ENCODE measurements at regions not wholly inside any gene's neighbourhood (a gene's known extent, or its start where the extent isn't known, plus 50 kb on each side); places are given as distances from the start of the nearest gene placed in this dataset.

GRCh38 chr7:124989911-124990310 lies 60.3 kb upstream of the POT1 start:
- TF ChIP-seq, protein P1, sequence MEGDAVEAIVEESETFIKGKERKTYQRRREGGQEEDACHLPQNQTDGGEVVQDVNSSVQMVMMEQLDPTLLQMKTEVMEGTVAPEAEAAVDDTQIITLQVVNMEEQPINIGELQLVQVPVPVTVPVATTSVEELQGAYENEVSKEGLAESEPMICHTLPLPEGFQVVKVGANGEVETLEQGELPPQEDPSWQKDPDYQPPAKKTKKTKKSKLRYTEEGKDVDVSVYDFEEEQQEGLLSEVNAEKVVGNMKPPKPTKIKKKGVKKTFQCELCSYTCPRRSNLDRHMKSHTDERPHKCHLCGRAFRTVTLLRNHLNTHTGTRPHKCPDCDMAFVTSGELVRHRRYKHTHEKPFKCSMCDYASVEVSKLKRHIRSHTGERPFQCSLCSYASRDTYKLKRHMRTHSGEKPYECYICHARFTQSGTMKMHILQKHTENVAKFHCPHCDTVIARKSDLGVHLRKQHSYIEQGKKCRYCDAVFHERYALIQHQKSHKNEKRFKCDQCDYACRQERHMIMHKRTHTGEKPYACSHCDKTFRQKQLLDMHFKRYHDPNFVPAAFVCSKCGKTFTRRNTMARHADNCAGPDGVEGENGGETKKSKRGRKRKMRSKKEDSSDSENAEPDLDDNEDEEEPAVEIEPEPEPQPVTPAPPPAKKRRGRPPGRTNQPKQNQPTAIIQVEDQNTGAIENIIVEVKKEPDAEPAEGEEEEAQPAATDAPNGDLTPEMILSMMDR (IDR thresholded peaks at IDR 0.05; ENCODE audit: low read depth, low read length, poor library complexity, severe bottlenecking), result no peak
- TF ChIP-seq EZH2phosphoT487 (IDR thresholded peaks at IDR 0.05; ENCODE audit: borderline replicate concordance, low read length), result no peak

All from DOHH2 (cell line).